ENCODE measurements at regions not wholly inside any gene's neighbourhood (a gene's known extent, or its start where the extent isn't known, plus 50 kb on each side); places are given as distances from the start of the nearest gene placed in this dataset.

- TF ChIP-seq POLR2AphosphoS5 (IDR thresholded peaks at IDR 0.05) (no peak), CTCF (IDR thresholded peaks at IDR 0.05) (no peak), POLR2A (IDR thresholded peaks at IDR 0.05) (no peak), EP300 (IDR thresholded peaks at IDR 0.05) (no peak)
These were observed 103.5 kb upstream of the SLC7A14 start for GRCh38 chr3:170689296-170689829.

All from upper lobe of left lung (tissue), 4 donors.